DND-41 (cell line): ENCODE measurements at regions not wholly inside any gene's neighbourhood (a gene's known extent, or its start where the extent isn't known, plus 50 kb on each side); places are given as distances from the start of the nearest gene placed in this dataset.
"Not testable (repeated sequence)": the region's sequence is repeated elsewhere in the genome, so short reads cannot be mapped to it uniquely, and the experiment has no call there.

Experiments
- ATAC-seq: fragments of 200-7000 bp; cut with Tn5 transposase; 3 replicates; pipeline ENCODE4 v1.9.1; 2021; ENCODE audit warnings: low read depth; ENCODE audit not compliant: insufficient read depth
- DNase-seq: peaks from one replicate; pipeline ENCODE4 v3.0.0-alpha.2; 2020
- H2AFZ ChIP-seq: 2 replicates; pipeline ENCODE4 v1.6.0; 2012; ENCODE audit warnings: low read depth, low read length
- H3K27ac ChIP-seq: 2 replicates; pipeline ENCODE4 v1.5.1; 2012; ENCODE audit warnings: low read length, inconsistent platforms
- H3K27me3 ChIP-seq: fragments of 200-600 bp; sonication (generic); 2 replicates; pipeline ENCODE4 v1.6.0; 2012; ENCODE audit warnings: low read length, mild to moderate bottlenecking, inconsistent platforms; ENCODE audit not compliant: insufficient read depth, poor library complexity
- H3K36me3 ChIP-seq: 2 replicates; pipeline ENCODE4 v1.5.1; 2012; ENCODE audit warnings: low read length, inconsistent platforms; ENCODE audit not compliant: insufficient read depth
- H3K4me1 ChIP-seq: 2 replicates; pipeline ENCODE4 v1.5.1; 2012; ENCODE audit warnings: mild to moderate bottlenecking, low read length; ENCODE audit not compliant: insufficient read depth
- H3K4me2 ChIP-seq: 2 replicates; pipeline ENCODE4 v1.6.0; 2012; ENCODE audit warnings: mild to moderate bottlenecking, moderate library complexity, low read length, inconsistent platforms; ENCODE audit not compliant: insufficient read depth
- H3K4me3 ChIP-seq, 2 experiments: fragments of 200-600 bp in 1 of 2; shearing (Covaris generic) in 1 of 2; 2 replicates each; pipeline ENCODE4 v1.5.1; 2012 to 2016; ENCODE audit warnings: inconsistent platforms in 2 of 2, low read length in 2 of 2, mild to moderate bottlenecking in 2 of 2, low read depth in 1 of 2, moderate library complexity in 1 of 2
- H3K79me2 ChIP-seq: 2 replicates; pipeline ENCODE4 v1.6.0; 2012; ENCODE audit warnings: low read length, inconsistent platforms; ENCODE audit not compliant: insufficient read depth
- H3K9ac ChIP-seq: 2 replicates; pipeline ENCODE4 v1.6.0; 2012; ENCODE audit warnings: low read depth, mild to moderate bottlenecking, inconsistent platforms, low read length, moderate library complexity
- H3K9me3 ChIP-seq: 2 replicates; pipeline ENCODE4 v1.5.1; 2012; ENCODE audit warnings: low read length, moderate library complexity, mild to moderate bottlenecking, inconsistent platforms; ENCODE audit not compliant: insufficient read depth, severe bottlenecking
- H4K20me1 ChIP-seq: 2 replicates; pipeline ENCODE4 v1.6.0; 2012; ENCODE audit warnings: low read length; ENCODE audit not compliant: insufficient read depth
- EZH2 ChIP-seq: IDR thresholded peaks from 3 replicates; pipeline ENCODE4 v1.6.1; 2012; ENCODE audit warnings: borderline replicate concordance, low read depth, mild to moderate bottlenecking, moderate library complexity, low read length, inconsistent platforms; ENCODE audit not compliant: severe bottlenecking
- TF ChIP-seq, protein P1 (sequence below): IDR thresholded peaks from 2 replicates; pipeline ENCODE4 v1.5.1; 2012; ENCODE audit warnings: borderline replicate concordance, low read length, moderate library complexity, mild to moderate bottlenecking; ENCODE audit not compliant: poor library complexity, severe bottlenecking; ENCODE audit errors: extremely low read depth

GRCh38 chr7:153107826-153108225 lies 348.3 kb downstream of the ACTR3B start:
- no peaks in the 10 kb centered on the region for H3K4me1 ChIP-seq

GRCh38 chr7:153109566-153109965 lies 350.0 kb downstream of the ACTR3B start:
- H3K27ac ChIP-seq: no peak overlapping the region
- no peak overlapping the region for H3K9ac ChIP-seq
- no peaks in the 10 kb centered on the region for H3K79me2 ChIP-seq
- no peaks in the 10 kb centered on the region for H3K27me3 ChIP-seq
- no peaks in the 10 kb centered on the region for H4K20me1 ChIP-seq
- DNase-seq (no peak), ATAC-seq (no peak)
- no peak for TF ChIP-seq EZH2
- TF ChIP-seq, protein P1, sequence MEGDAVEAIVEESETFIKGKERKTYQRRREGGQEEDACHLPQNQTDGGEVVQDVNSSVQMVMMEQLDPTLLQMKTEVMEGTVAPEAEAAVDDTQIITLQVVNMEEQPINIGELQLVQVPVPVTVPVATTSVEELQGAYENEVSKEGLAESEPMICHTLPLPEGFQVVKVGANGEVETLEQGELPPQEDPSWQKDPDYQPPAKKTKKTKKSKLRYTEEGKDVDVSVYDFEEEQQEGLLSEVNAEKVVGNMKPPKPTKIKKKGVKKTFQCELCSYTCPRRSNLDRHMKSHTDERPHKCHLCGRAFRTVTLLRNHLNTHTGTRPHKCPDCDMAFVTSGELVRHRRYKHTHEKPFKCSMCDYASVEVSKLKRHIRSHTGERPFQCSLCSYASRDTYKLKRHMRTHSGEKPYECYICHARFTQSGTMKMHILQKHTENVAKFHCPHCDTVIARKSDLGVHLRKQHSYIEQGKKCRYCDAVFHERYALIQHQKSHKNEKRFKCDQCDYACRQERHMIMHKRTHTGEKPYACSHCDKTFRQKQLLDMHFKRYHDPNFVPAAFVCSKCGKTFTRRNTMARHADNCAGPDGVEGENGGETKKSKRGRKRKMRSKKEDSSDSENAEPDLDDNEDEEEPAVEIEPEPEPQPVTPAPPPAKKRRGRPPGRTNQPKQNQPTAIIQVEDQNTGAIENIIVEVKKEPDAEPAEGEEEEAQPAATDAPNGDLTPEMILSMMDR: no peak
- H3K4me2 ChIP-seq: no peak overlapping the region
- no peak overlapping the region for H3K4me3 ChIP-seq
- H3K4me1 ChIP-seq: no peaks in the 10 kb centered on the region
- no peaks in the 10 kb centered on the region for H3K9me3 ChIP-seq
- H2AFZ ChIP-seq: no peak overlapping the region
- no peaks in the 10 kb centered on the region for H3K36me3 ChIP-seq

More at GRCh38 chr7:153107826-153108225, 348.3 kb downstream of the ACTR3B start:
- TF ChIP-seq, protein P1: no peak
- no peak for TF ChIP-seq EZH2
- Histone ChIP-seq H2AFZ (no peak overlapping the region), H3K36me3 (no peaks in the 10 kb centered on the region), H3K4me2 (no peak overlapping the region), H4K20me1 (no peaks in the 10 kb centered on the region), H3K4me3 (no peak overlapping the region), H3K79me2 (no peaks in the 10 kb centered on the region), H3K27ac (no peak overlapping the region), H3K9me3 (no peaks in the 10 kb centered on the region), H3K27me3 (no peaks in the 10 kb centered on the region), H3K9ac (no peak overlapping the region)
- ATAC-seq: no peak
- no peak for DNase-seq

DNA sequence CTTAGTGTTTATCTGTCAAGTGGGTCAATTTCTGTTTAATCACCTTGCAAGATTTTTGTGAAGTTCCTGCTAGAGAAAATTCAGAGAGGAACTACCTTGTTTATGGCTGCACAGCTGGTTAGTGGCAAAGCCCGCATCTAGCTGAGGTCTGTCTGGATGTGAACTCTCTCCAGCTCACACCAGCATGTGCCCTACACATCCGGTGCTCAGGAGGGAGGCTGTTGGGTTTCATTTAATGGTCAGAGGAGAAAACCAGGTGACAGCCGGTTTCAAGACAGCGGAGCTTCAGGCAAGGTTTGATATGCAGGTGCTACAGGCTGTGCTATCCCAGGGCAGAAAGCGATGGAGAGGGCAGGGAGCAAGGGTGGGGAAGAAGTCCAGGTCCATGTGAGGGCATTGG lies 351.1 kb downstream of the ACTR3B start:
- DNase-seq (no peak), ATAC-seq (no peak)
- Histone ChIP-seq H3K4me2 (no peak overlapping the region), H3K79me2 (no peaks in the 10 kb centered on the region), H3K9ac (no peak overlapping the region), H4K20me1 (no peaks in the 10 kb centered on the region), H3K4me1 (no peaks in the 10 kb centered on the region), H3K4me3 (no peak overlapping the region), H3K36me3 (no peaks in the 10 kb centered on the region), H2AFZ (no peak overlapping the region), H3K27ac (no peak overlapping the region), H3K9me3 (no peaks in the 10 kb centered on the region), H3K27me3 (no peaks in the 10 kb centered on the region)
- TF ChIP-seq, protein P1: no peak
- no peak for TF ChIP-seq EZH2

DNA sequence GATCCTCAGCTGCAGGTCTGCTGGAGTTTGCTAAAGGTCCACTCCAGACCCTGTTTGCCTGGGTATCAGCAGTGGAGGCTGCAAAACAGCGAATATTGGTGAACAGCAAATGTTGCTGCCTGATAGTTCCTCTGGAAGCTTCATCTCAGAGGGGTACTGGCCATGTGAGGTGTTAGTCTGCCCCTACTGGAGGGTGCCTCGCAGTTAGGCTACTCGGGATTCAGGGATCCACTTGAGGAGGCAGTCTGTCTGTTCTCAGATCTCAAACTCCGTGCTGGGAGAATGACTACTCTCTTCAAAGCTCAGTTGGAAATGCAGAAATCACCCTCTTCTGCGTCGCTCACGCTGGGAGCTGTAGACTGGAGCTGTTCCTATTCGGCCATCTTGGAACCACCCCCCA lies 362.7 kb downstream of the ACTR3B start:
- not testable (repeated sequence) for H3K27ac ChIP-seq, H3K27me3 ChIP-seq, H3K4me2 ChIP-seq, H3K79me2 ChIP-seq, H3K4me1 ChIP-seq, H3K36me3 ChIP-seq, ATAC-seq, H3K4me3 ChIP-seq, H2AFZ ChIP-seq, H3K9me3 ChIP-seq, H4K20me1 ChIP-seq, DNase-seq, H3K9ac ChIP-seq
